AG09309 (cell line): ENCODE measurements at regions not wholly inside any gene's neighbourhood (a gene's known extent, or its start where the extent isn't known, plus 50 kb on each side); places are given as distances from the start of the nearest gene placed in this dataset.

Source experiments
- DNase-seq: peaks from one replicate; pipeline ENCODE4 v3.0.0-alpha.2; 2010; ENCODE audit warnings: low read depth
- H3K4me3 ChIP-seq: 2 replicates; pipeline ENCODE4 v1.5.1; 2011; ENCODE audit warnings: mild to moderate bottlenecking, low read depth, low read length, moderate library complexity; ENCODE audit not compliant: control insufficient read depth
- CTCF ChIP-seq: IDR thresholded peaks from 2 replicates; pipeline ENCODE4 v1.5.1; 2011; ENCODE audit warnings: mild to moderate bottlenecking, low read depth, low read length, inconsistent platforms; ENCODE audit not compliant: insufficient read depth, control insufficient read depth; ENCODE audit errors: missing control alignments

- H3K4me3 ChIP-seq = no peak overlapping the region
- no peak for TF ChIP-seq CTCF
- DNase-seq = no peak
These were observed 158.6 kb downstream of the AQP4 start for GRCh38 chr18:26706911-26707351.

- no peak for TF ChIP-seq CTCF
- DNase-seq = no peak
- no peak overlapping the region for H3K4me3 ChIP-seq
These were observed 157.4 kb upstream of the KCTD1 start for GRCh38 chr18:26705757-26706156.

GRCh38 chr18:26703170-26703930 lies 155.0 kb upstream of the KCTD1 start:
- DNase-seq = no peak
- no peak overlapping the region for H3K4me3 ChIP-seq
- TF ChIP-seq CTCF = no peak

DNA sequence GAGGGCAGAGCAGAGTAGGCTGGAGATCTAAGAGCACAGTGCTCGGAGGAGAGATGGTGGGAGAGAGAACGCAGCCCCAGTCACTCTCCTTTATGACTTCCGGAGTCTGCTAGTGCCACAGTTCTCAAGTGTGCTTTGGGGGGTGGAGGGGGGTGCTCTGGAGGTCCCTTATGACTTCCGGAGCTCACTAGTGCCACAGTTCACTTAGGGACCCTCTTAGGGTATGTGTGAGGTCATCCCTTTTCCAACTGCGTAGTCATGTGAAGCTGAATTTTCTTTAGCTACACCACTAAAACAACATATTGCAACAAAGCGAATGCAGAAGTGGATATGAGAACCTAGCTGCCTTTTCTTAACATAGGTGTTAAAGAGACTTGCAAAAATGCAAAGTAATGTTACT lies 153.7 kb upstream of the KCTD1 start:
- no peak for TF ChIP-seq CTCF
- no peak overlapping the region for H3K4me3 ChIP-seq
- DNase-seq = no peak

DNA sequence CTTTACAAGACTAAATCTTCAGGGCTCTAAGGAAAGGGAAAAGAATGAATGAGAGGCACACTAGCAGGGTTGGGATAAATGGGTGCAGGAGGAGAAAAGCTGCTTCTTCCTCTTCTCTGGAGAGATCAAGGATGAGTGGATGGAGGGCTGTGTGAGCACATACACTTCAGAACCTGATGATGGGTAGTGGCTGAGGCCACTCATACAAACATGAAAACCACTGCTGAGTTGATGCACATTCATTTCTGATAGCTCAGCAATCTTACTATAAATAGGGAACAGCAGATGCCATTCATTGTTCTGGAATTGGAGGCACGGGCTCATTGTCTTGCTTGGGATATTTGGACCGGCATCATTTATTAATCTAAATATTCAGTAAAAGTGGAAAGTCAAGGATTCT lies 152.4 kb upstream of the KCTD1 start:
- H3K4me3 ChIP-seq = no peak overlapping the region
- no peak for TF ChIP-seq CTCF
- no peak for DNase-seq

DNA sequence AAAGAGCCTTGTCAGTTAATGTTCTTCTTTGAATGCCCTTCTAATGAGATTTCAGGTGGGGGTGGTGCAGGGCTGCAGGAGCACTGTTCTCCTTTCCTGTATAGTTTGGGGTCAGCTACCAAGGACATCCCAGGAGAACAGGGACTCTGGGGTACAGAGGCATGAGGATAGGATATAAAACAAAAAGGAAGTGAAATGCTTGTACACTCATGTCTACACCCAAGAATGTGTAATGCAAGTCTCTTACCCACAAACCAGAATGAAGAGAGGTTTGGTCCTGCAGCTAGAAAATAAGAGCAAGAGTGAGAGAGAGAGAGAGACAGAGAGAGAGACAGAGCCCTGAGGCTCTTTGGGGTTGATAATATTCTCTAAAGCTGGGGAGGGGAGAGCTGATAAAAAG lies 151.8 kb upstream of the KCTD1 start:
- DNase-seq = no peak
- H3K4me3 ChIP-seq = no peak overlapping the region
- TF ChIP-seq CTCF = no peak
